Mesenchymal stem cell (in vitro differentiated cells and primary cell): ENCODE measurements at regions not wholly inside any gene's neighbourhood (a gene's known extent, or its start where the extent isn't known, plus 50 kb on each side); places are given as distances from the start of the nearest gene placed in this dataset.

ENCODE experiments used
- DNase-seq: peaks from one replicate; pipeline ENCODE4 v3.0.0-alpha.2; 2013
- H2AFZ ChIP-seq: one replicate; pipeline ENCODE4 v1.6.1; 2013; ENCODE audit warnings: low read depth, mild to moderate bottlenecking, control low read depth, inconsistent platforms, low read length, moderate library complexity
- H2AK5ac ChIP-seq: 2 replicates; pipeline ENCODE4 v1.6.1; 2013; ENCODE audit warnings: low read length, moderate library complexity, mild to moderate bottlenecking, inconsistent platforms; ENCODE audit not compliant: severe bottlenecking
- H2BK120ac ChIP-seq: one replicate; pipeline ENCODE4 v1.6.1; 2013; ENCODE audit warnings: low read depth, mild to moderate bottlenecking, inconsistent platforms, low read length, moderate library complexity
- H2BK12ac ChIP-seq, 2 experiments: one replicate each; pipeline ENCODE4 v1.6.1; 2013; ENCODE audit warnings: inconsistent platforms in 2 of 2, low read length in 2 of 2, mild to moderate bottlenecking in 2 of 2, moderate library complexity in 2 of 2, control low read depth in 1 of 2
- H2BK15ac ChIP-seq: one replicate; pipeline ENCODE4 v1.6.1; 2013; ENCODE audit warnings: mild to moderate bottlenecking, low read depth, inconsistent platforms; ENCODE audit not compliant: poor library complexity, severe bottlenecking
- H2BK5ac ChIP-seq: 2 replicates; pipeline ENCODE4 v1.6.1; 2013; ENCODE audit warnings: low read depth, mild to moderate bottlenecking, low read length, control low read depth, inconsistent platforms; ENCODE audit not compliant: poor library complexity, severe bottlenecking
- H3K14ac ChIP-seq, 2 experiments: one replicate each; pipeline ENCODE4 v1.6.1; 2013; ENCODE audit warnings: inconsistent platforms in 2 of 2, low read length in 2 of 2, control low read depth in 1 of 2, mild to moderate bottlenecking in 1 of 2, moderate library complexity in 1 of 2
- H3K18ac ChIP-seq, 2 experiments: one replicate each; pipeline ENCODE4 v1.6.1; 2013; ENCODE audit warnings: inconsistent platforms in 2 of 2, low read length in 2 of 2, control low read depth in 1 of 2, low read depth in 1 of 2, mild to moderate bottlenecking in 1 of 2
- H3K23ac ChIP-seq, 2 experiments: one replicate each; pipeline ENCODE4 v1.6.1; 2013; ENCODE audit warnings: inconsistent platforms in 2 of 2, low read length in 2 of 2, mild to moderate bottlenecking in 2 of 2, moderate library complexity in 2 of 2, control low read depth in 1 of 2
- H3K27ac ChIP-seq: 2 replicates; pipeline ENCODE4 v1.5.1; 2013; ENCODE audit warnings: mild to moderate bottlenecking, moderate library complexity, low read length, control low read depth, inconsistent platforms; ENCODE audit not compliant: poor library complexity, severe bottlenecking
- H3K27me3 ChIP-seq, 2 experiments: 2 replicates each; pipeline versions ENCODE4 v1.6.1 to v1.7.0; 2013; ENCODE audit warnings: low read length in 2 of 2, mild to moderate bottlenecking in 2 of 2, moderate library complexity in 2 of 2, control low read depth in 1 of 2, inconsistent platforms in 1 of 2; ENCODE audit not compliant: control insufficient read depth in 1 of 2, insufficient read depth in 1 of 2
- H3K36me3 ChIP-seq, 2 experiments: 2 replicates each; pipeline versions ENCODE4 v1.6.1 to v1.7.0; 2013; ENCODE audit warnings: low read length in 2 of 2, control low read depth in 1 of 2, inconsistent platforms in 1 of 2, low read depth in 1 of 2, mild to moderate bottlenecking in 1 of 2; ENCODE audit not compliant: insufficient read depth in 2 of 2, control insufficient read depth in 1 of 2
- H3K4ac ChIP-seq, 2 experiments: one replicate each; pipeline ENCODE4 v1.6.1; 2013; ENCODE audit warnings: inconsistent platforms in 2 of 2, low read length in 2 of 2, mild to moderate bottlenecking in 2 of 2, moderate library complexity in 2 of 2, control low read depth in 1 of 2, low read depth in 1 of 2
- H3K4me1 ChIP-seq: 2 replicates; pipeline ENCODE4 v1.6.1; 2013; ENCODE audit warnings: low read depth, low read length, control low read depth; ENCODE audit not compliant: control insufficient read depth, insufficient read depth
- H3K4me2 ChIP-seq: 2 replicates; pipeline ENCODE4 v1.6.1; 2013; ENCODE audit warnings: low read length, mild to moderate bottlenecking, inconsistent platforms; ENCODE audit not compliant: poor library complexity, severe bottlenecking
- H3K4me3 ChIP-seq, 2 experiments: 2 replicates each; pipeline versions ENCODE4 v1.5.1 to v1.7.0; 2013; ENCODE audit warnings: low read length in 2 of 2, mild to moderate bottlenecking in 2 of 2, control low read depth in 1 of 2, low read depth in 1 of 2; ENCODE audit not compliant: insufficient read depth in 1 of 2
- H3K79me1 ChIP-seq: replicated peaks from 2 replicates; pipeline ENCODE4 v1.6.1; 2013; ENCODE audit warnings: mild to moderate bottlenecking, control low read depth, low read length, inconsistent platforms; ENCODE audit not compliant: poor library complexity, severe bottlenecking
- H3K9ac ChIP-seq: 2 replicates; pipeline ENCODE4 v1.7.0; 2013; ENCODE audit warnings: mild to moderate bottlenecking, low read length, moderate library complexity
- H3K9me3 ChIP-seq: 2 replicates; pipeline ENCODE4 v1.7.0; 2013; ENCODE audit warnings: mild to moderate bottlenecking, low read length; ENCODE audit not compliant: control insufficient read depth
- H4K8ac ChIP-seq: one replicate; pipeline ENCODE4 v1.6.1; 2013; ENCODE audit warnings: inconsistent platforms, mild to moderate bottlenecking, low read length, moderate library complexity
- H4K91ac ChIP-seq: one replicate; pipeline ENCODE4 v1.6.1; 2013; ENCODE audit warnings: mild to moderate bottlenecking, low read length, inconsistent platforms
- WGBS: methylation state at CpG from one replicate; pipeline ENCODE4 v1.1.7; 2013; ENCODE audit warnings: mixed read lengths; 5-methylcytosine and 5-hydroxymethylcytosine counted together

DNA sequence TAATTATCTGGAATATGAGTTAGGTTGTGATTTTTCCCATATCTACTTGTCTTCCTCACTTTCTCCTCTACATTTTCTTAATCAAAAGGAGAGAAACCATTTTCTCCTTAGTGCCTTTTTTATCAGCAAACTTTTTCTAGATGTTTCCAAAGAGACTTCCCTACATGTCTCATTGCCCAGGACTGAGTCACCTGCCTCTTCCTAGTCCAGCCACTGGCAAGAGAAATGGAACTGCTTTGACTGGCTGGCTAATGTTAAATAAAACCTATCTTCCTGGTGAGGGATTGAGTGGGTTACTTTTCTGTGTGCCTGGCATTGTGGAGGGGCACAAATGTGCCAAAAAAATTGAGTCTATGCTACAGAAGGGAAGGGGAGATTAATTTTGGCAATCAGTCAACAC, 52.1 kb upstream of the CD5L start:
- H2BK15ac ChIP-seq = no peak overlapping the region
- no peak overlapping the region for H3K4me2 ChIP-seq
- H3K14ac ChIP-seq = no peak overlapping the region
- no peak for DNase-seq
- H3K36me3 ChIP-seq = no peaks in the 10 kb centered on the region
- H3K18ac ChIP-seq = no peak overlapping the region
- H3K79me1 ChIP-seq = no peaks in the 10 kb centered on the region
- H2AK5ac ChIP-seq = no peak overlapping the region
- H4K91ac ChIP-seq = no peak overlapping the region
- H3K9me3 ChIP-seq = no peaks in the 10 kb centered on the region
- no peak overlapping the region for H3K27ac ChIP-seq
- no peak overlapping the region for H2BK120ac ChIP-seq
- no peak overlapping the region for H3K4ac ChIP-seq
- no peak overlapping the region for H2BK5ac ChIP-seq
- no peak overlapping the region for H2BK12ac ChIP-seq
- H3K27me3 ChIP-seq = no peaks in the 10 kb centered on the region
- H2AFZ ChIP-seq = no peak overlapping the region
- H3K23ac ChIP-seq = no peak overlapping the region
- no peak overlapping the region for H3K9ac ChIP-seq
- no peak overlapping the region for H3K4me3 ChIP-seq
- H3K4me1 ChIP-seq = no peaks in the 10 kb centered on the region
- H4K8ac ChIP-seq = no peak overlapping the region

GRCh38 chr1:157894613-157895165, 53.1 kb upstream of the CD5L start:
- H2BK5ac ChIP-seq = no peak overlapping the region
- 53% methylated on average over 2 of the region's 5 CpGs for WGBS
- H4K8ac ChIP-seq = no peak overlapping the region
- no peak for DNase-seq
- H3K27me3 ChIP-seq = no peaks in the 10 kb centered on the region
- no peak overlapping the region for H3K27ac ChIP-seq
- H3K4me2 ChIP-seq = no peak overlapping the region
- H2AFZ ChIP-seq = no peak overlapping the region
- no peak overlapping the region for H2BK120ac ChIP-seq
- H3K36me3 ChIP-seq = no peaks in the 10 kb centered on the region
- no peak overlapping the region for H3K4ac ChIP-seq
- no peak overlapping the region for H3K18ac ChIP-seq
- no peak overlapping the region for H3K14ac ChIP-seq
- H3K4me3 ChIP-seq = no peak overlapping the region
- H2AK5ac ChIP-seq = no peak overlapping the region
- H2BK12ac ChIP-seq = no peak overlapping the region
- no peaks in the 10 kb centered on the region for H3K4me1 ChIP-seq
- H3K9me3 ChIP-seq = no peaks in the 10 kb centered on the region
- no peak overlapping the region for H4K91ac ChIP-seq
- no peak overlapping the region for H3K9ac ChIP-seq
- H3K23ac ChIP-seq = no peak overlapping the region
- H3K79me1 ChIP-seq = no peaks in the 10 kb centered on the region
- no peak overlapping the region for H2BK15ac ChIP-seq

GRCh38 chr1:157910270-157910669, 68.7 kb upstream of the CD5L start:
- Histone ChIP-seq H2AK5ac (no peak overlapping the region), H3K4ac (no peak overlapping the region), H3K4me2 (no peak overlapping the region), H2BK120ac (no peak overlapping the region), H4K8ac (no peak overlapping the region), H3K18ac (peak overlapping the region in 1 of 2 experiments; percentile 21), H2AFZ (no peak overlapping the region), H3K27me3 (no peaks in the 10 kb centered on the region), H2BK15ac (no peak overlapping the region), H3K79me1 (no peaks in the 10 kb centered on the region), H3K14ac (no peak overlapping the region), H3K9ac (no peak overlapping the region), H4K91ac (no peak overlapping the region), H3K36me3 (no peaks in the 10 kb centered on the region), H2BK5ac (no peak overlapping the region), H3K4me3 (no peak overlapping the region), H2BK12ac (no peak overlapping the region), H3K9me3 (no peaks in the 10 kb centered on the region), H3K23ac (no peak overlapping the region), H3K4me1 (no peaks in the 10 kb centered on the region), H3K27ac (no peak overlapping the region)
- WGBS = 48% methylated on average over 1 of the region's 1 CpG
- no peak for DNase-seq

DNA sequence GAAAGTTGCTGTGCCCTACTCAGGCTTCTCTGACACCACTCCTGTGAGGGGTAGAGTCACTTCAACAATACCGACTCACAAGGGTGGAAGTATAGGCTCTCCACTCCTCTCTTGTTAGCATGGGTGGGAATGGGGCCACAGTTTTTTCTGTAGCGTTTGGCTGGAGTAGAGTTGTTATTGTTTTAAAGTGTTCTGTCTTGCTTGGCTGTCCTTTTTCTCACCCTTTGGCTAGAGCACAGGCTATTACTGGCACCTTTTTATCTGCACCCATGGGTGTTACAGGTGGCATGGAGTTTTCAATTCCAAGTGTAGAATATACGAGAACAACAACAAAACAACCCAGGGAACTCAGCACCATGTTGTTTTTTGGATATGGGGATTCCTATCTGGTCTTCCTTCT, 74.3 kb upstream of the CD5L start:
- Histone ChIP-seq H4K8ac (no peak overlapping the region), H3K27me3 (peaks cover 16 to 18% of the 10 kb centered on the region in 2 experiments), H3K23ac (no peak overlapping the region), H2BK12ac (no peak overlapping the region), H3K18ac (no peak overlapping the region), H3K4me3 (no peak overlapping the region), H3K4me1 (no peaks in the 10 kb centered on the region), H2AFZ (no peak overlapping the region), H3K4me2 (no peak overlapping the region), H3K14ac (no peak overlapping the region), H3K4ac (no peak overlapping the region), H3K79me1 (no peaks in the 10 kb centered on the region), H2BK15ac (no peak overlapping the region), H2BK120ac (no peak overlapping the region), H4K91ac (no peak overlapping the region), H3K27ac (no peak overlapping the region), H3K9ac (no peak overlapping the region), H2BK5ac (no peak overlapping the region), H3K36me3 (no peaks in the 10 kb centered on the region), H3K9me3 (no peaks in the 10 kb centered on the region), H2AK5ac (no peak overlapping the region)
- WGBS = 92% methylated on average over 2 of the region's 3 CpGs
- DNase-seq = no peak
